Fibroblast of skin of abdomen (primary cell): ENCODE measurements at regions not wholly inside any gene's neighbourhood (a gene's known extent, or its start where the extent isn't known, plus 50 kb on each side); places are given as distances from the start of the nearest gene placed in this dataset.

Experiments used
- DNase-seq: peaks from one replicate; pipeline ENCODE4 v3.0.0-alpha.2; 2013

DNA sequence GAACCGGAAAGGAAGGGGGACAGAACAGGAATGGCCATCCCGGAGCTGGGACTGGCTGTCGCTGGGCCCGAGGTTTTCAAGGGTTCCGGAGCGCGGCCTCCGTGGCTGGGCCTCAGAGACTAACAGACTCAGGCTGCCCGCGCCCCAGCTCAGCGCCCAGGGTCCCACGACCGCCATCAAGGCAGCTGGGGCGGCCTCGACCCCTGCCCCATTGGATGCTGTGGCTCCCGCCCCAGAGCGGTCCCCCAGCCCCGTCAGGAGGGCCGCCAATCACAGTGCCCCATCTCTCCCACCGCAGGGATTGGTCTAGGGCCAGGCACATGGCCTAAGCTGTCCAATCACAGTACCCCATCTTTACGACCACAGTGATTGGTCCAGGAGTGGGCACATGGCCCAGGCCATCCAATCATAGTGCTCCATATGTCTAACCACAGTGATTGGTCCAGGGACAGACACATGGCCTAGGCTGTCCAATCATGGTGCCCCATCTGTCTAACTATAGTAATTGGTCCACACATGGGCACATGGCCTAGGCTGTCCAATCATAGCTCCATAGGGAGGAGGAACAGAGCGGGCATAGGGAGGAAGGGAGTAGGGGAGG, 105.3 kb upstream of the NKX1-1 start:
- DNase-seq, result no peak

DNA sequence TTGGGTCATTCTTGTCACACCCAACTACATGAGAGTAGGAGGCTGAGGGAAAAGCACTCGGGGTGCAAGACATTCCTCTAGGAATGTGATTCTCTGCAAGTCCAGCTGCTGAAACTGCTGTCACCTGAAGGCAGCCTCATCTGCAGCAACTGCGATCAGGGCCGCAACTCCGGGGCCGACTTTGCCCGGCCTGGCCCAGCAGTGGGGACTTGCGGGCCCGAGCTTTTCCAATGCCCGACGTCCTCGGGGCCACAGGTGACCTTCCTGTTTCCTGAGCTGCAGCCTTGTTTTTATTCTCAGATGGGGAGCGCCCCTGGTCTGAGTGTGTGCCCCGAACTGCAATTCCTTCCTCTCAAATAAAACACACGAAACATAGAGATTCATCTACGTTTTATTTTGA, 104.7 kb upstream of the NKX1-1 start:
- no peak for DNase-seq

DNA sequence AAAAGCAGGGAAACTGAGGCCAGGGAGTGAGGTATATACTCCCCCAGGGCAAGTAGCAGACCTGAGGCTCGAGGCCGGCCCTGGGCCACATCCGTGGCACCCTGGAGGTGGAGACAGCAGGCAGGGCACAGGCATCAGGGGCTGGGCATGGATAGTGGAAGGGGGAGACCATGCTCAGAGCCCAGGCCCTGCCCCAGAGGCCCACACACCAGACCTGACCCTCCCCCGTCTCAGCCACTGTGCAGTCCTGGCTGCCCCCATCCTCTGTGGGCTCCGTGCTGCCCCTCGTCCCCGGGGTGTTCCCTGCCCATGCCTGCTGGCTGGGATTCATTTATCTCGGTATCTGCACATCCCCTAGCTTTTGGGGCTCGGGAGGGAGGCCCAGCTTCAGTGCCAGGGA, 103.1 kb upstream of the NKX1-1 start:
- DNase-seq, result no peak

DNA sequence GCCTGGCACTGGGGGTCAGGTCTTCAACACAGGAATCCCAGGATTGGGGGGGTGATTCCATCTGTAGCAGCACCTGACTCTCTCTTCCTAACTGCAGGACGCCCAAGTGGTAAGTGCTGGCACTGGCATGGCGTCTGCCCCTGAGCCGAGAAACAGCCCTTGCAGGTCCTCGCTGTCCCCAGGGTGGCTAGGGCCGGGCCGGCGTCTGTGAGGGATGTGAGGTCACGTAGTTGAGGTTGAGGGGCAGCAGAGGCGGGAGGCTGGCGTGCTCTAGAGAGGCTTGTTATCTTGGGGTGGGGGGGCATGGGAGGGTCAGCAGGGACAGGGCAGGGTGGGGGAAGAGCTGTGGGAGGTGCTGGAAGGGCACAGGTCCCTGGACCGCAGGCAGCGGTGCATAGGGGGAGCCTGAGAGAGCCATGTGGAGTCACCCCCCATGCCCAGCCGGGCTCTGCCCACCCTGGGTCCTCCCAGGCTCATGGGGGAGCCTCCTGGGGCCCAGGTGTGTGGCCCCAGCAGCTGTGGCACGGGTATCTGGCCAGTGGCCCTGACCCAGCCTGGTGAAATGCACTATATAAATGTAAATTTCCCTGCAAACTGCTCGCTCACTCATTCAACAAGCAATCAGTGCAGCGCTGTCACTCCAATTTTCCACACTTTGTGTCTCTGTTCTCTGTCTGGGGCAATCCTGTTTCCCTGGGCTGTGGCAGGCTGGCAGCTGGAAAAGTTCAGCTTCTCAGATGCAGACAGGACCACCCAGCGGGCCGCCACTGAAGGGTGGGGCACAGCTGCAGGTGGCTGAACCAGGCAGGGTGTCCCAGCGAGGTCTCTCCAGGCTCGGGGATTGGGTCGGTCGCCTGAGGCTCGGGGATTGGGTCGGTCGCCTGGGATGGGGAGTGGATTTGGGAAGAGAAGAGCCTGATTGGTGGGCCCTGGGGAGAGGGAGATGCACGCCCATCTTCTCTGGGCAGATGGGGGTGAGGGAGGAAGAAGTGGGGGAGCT, 102.2 kb upstream of the NKX1-1 start:
- DNase-seq, result no peak

DNA sequence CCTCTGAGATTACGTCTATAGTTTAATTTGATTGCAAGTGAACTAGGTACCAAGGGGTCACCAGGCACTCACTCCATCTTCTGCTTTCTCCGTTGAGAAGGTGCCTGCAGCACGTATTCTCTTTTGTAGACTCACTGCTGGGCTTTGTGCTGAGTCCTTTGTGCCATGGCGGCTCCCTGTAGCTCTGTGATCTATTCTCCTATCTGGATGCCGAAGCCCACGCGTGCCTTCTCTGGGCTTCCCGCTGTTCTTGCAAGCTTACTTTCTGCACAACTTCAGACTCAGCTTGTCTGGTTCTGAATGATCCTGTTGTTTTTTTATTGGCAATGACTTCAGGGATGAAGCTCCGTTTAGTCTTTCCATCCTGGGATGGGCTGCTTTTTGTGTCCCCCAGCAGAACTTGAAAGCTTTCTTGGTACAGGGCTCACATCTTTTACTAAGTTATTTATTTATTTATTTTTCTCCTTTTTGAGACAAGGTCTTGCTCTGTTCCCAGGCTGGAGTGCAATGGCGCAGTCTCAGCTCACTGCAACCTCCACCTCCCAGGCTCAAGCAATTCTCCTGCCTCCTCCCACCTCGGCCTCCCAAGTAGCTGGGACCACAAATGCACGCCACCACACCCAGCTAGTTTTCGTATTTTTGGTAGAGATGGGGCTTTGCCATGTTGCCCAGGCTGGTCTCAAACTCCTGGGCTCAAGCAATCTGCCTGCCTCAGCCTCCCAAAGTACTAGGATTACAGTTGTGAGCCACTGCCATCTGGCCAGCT, 100.9 kb upstream of the NKX1-1 start:
- DNase-seq, result no peak

DNA sequence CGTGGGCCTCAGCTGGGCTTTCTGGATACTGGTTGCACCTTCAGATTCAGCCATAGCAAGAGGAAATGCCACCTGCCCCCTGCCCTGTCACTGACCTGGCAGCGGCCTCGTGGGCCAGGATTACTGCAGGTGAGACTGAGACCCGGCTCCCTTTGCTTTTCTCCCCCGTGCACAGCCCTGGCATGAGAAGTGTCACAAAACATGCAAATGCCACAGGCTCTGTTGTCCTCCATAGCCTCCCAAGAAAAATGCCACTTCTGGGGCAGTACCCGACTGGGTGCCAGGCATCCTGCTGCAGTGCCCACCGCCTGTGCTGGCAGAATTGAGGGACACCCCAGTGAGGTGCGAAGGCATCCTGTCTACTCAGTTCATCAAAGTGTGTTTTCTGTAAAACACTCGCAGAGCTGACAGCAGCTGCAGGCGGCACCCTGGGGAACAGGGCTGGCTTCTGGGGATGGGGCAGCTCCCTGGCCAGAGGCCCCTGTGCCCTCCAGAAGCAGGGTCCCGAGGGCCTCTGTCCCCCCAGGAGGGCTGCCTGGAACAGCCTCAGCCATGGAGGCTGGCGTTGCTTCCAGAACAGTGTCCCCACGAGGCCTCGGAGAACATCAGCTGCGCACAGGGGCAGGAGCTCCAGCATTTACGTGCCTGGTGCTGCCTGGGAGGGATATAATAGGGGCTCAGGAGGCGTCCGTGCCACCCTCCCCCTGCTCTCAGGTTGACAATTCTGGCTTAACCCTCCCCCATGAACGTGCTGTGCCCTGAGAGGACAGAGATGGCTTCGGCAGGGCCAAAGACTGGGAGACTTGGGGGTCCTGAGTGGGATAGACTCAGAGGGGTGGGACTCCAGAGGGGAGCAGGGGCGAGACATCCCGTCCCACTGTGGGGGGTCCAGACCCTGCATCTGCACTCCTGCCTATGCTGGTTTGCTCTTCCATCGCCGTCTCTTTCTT, 99.5 kb upstream of the NKX1-1 start:
- no peak for DNase-seq

DNA sequence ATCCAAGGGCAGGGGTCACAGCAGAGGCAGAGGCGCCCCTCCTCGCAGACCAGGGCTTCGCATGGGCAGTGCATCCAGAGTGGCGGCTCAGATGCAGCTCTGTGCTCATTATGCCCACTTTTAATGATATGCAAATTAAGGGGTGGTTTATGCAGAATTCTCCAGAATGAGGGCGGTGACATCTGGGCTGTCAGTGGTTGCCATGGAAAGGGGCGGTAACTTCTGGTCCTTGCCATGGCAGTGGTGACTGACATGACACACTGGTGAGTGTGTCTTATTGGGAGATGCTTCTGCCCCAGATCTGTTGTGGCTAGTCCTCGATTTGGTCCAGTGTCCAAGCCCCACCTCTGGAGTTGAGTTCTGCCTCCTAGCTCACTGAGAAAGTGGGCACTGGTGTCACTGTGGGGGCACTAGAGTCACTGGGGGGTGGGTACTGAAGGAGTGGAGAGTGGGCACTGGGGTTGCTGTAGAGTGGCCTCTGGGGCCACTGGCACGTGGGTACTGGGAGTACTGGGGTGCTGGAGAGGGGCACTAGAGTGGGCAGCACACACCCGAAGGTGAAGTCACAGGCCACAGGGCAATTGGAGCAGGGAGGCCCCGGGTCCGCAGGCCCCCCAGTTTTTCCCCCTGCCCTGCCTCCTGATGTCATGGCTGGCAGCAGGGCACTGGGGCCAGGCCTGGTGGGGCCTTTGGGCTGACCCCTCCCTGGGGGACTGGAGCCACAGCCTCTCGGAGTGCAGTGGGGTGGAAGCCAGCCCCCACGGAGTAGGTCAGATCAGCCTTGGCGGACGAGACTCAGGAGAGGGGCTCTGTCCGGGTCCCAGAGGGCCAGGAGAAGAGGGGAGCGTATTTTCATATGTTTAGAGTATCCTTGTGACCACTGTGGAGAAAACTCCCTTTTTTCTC, 98.6 kb upstream of the NKX1-1 start:
- no peak for DNase-seq

DNA sequence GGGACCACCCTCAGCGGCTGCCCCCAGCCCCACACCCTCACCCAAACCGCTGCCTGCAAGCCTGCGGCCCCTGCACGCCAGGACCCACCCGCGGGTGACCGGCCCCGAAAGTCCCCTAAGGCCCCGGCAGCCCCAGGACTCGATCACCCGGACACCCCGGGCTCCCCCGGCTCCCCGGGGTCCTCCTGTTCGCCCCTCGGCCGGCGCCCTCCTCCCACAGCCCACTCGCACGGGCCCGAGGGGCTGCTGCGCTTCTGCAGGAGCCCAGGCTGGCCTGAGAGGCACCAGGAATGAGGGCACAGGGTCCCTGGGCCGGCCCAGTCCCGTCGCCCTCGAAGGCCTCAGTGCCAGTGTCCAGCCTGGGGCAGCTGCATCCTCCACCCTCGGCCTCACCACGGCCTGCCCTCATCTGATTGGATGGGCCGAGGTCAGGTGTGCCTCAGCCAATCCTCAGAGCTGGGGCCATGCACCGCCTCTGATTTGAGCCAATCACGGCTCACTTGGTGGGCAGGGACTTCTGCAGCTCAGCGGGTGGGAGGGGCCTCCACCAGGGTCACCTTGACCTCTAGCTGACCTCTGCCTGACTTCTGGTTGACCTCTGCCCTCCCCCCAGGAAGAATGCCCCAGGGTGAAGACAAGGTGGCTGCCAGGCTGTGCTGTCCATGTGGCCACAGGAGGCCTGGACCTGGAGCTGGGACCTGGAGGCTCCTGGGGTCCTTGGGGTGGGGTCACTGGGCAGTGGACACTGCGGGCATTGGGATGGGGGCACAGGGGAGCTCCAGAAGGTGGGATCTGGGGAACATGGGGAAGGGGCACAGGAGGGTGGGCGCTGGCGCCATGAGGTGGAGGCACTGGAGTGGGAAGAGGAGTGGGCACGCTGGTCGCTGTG, 97.6 kb upstream of the NKX1-1 start:
- no peak for DNase-seq

DNA sequence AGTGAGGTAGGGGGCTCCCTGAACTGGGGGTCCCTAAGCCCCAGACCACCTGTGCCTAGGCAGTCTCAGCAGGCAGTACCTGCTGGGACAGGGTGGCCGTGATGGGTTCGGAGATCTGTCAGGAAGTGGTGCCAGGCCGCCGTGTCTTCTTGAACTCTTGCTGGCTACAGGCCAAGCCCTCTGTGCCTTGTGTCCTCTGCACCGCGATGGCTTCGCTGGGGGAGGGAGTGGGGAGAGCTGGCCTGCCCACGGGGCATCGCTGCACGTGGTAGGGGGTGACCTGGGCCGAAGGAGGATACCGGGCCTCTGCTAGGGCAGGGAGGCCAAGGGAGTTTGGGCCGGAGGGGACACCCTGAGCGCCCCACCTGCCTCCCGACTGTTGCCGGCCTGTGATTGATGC, 96.7 kb upstream of the NKX1-1 start:
- DNase-seq, result no peak

DNA sequence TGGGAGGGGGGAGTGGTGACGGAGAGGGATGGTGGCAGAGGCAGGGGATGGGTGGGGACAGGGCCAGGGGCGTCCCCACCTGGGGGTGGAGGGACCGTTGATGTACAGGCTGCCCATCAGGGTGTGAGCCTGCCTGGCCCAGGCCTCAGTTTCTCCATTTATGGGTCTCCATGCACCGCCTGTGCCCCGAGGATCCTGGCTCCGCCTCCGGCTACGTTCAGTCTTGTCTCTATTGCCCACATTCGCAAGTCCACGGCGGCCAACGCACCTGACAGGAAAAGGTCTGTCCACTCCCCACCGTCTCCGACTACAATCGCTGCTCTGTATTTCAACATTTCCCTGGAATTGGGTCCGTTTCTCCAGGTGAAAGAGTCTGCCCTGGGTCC, 96.3 kb upstream of the NKX1-1 start:
- DNase-seq, result no peak

DNA sequence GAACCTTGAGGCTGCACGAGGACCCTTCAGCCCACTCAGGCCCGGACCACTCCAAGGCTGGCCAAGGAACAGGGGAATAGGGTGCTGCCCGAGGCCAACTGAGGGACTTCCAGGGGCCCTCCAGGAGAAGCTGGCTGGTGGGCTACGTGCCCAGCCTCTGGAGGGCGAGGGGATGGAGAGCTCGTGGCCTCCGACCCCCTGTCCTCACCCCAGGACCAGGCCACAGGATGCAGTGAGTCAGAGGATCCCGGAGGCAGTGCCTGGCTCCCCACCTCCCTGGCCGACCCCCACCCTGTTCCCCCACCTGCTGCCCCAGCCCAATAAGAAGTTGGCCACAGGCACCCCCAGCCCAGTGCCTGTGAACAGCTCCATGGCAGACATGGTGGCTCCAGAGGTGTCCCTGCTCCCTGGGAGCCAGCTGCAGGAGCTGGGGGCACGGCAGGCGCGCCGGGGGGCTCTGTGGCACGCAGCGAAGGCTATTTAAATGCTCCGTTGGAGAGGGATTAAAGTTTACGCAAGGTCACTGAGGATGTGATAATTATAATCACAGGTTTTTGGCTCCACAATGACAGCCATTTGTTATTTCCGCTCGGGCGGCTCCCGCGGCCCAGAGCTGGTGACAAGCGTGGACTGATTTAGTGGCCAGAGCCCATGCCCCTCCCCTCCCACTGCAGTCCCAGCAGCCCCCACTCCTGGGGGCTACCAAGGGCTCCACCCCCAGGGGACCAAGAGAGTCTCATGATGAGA, 95.7 kb upstream of the NKX1-1 start:
- DNase-seq, result no peak

DNA sequence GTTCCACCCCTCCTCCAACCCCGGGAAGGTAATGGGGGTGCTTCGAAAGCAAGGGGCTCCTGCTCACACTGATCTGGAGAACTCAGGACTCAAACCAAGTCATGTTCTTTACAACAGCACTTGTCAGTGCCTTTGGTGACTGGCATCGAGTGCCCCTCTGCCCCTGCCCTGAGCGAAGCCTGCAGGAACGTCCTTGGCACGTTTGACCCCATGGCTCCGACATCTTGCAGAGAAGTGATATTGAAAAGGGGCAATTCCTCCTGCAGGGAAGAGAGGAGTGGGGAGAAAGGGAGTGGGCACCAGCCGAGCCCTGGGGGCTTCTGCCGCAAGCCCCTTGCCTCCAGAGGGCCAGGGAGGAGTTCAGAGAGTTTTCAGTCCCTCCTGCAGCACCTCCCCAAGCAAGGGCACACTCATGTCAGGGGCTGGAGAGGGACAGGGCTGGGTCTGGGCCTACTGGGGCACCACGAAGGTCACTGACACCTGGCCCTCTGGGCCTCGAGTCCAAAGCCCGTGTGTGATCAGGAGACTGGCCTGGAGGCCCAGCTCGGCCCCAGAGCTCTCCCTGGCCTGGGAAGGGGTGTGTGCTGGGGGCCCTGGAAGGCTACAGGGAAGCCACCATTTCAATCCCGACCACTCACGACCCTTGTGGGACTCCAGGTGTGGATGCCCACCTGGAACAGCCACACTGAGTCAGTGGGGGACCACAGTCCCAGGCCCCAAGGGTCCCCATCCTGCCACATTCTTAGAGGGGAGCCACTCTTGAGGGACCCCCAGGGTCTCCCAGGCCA, 94.9 kb upstream of the NKX1-1 start:
- DNase-seq, result no peak

DNA sequence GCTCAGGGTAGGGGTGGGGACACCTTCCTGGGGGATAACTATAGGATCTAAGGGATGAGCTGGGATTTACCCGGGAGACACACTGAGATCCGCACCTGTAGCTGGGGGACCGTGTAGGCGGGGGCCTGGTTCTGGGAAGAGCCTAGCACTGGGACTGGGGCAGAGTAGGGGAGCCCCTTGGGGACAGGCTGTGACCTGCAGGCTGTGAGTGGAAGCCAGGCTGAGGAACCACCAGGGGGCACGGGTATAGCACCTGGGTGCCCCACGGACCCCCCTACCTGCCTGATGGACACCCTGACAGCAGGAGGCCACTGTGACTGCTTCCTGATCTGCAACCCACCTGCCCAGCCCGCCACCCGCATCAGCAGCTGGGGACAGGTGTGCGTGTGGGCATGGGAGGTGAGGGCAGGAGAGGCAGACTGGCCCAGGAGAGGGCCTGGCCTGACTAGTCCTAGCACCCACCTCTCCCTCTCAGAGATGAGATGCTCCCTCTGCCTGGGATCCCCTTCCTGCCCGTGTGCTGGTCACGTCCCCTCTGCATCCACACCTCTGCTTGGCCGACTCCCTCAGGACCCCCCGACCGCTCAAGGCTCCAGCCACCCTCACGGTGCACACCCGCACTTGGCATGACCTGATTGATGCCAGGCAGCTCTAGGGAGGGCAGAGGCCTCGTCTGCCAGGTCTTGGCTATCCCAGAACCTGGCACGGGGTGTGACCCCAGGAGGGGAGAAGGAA, 94.2 kb upstream of the NKX1-1 start:
- DNase-seq, result no peak

DNA sequence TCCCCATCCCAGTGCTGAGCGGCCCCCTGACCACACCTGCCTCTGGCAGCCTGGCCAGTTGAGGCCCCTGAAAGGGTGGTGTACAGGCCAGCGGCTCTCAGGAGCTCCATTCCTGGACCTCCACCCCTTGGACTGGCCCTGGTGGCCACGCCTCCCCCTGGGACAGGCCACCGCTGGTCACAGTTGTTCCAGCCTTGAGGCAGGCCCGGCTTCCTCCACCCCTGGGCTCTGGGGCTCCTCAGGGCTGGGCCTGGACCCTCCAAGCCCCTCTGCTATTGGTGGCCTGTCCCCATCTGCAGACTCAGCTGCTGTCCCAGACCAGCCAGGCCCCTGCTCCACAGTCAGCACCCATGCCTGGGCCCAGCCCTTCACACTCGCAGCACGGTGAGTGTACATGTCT, 93.2 kb upstream of the NKX1-1 start:
- DNase-seq, result no peak

DNA sequence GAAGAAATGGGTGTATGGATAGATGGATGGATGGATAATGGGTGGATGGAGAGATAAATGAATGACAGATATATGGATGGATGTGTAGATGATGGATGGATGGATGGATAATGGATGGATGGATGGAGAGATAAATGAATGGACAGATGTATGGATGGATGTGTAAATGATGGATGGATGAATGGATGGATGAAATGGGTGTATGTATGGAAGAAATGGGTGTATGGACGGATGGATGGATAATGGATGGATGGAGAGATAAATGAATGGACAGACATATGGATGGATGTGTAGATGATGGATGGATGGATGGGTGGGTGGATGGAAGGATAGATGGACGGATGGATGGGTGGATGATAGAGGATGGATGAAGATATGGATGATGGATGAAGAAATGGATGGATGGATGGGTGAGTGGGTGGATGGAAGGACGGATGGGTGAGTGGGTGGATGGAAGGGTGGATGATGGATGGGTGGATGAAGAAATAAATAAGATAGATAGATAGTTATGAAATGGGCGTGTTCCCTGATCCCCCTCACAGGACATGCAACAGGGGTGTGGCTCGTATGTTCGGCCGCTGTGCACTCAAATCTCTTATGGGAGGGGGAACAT, 91.1 kb upstream of the NKX1-1 start:
- no peak for DNase-seq

DNA sequence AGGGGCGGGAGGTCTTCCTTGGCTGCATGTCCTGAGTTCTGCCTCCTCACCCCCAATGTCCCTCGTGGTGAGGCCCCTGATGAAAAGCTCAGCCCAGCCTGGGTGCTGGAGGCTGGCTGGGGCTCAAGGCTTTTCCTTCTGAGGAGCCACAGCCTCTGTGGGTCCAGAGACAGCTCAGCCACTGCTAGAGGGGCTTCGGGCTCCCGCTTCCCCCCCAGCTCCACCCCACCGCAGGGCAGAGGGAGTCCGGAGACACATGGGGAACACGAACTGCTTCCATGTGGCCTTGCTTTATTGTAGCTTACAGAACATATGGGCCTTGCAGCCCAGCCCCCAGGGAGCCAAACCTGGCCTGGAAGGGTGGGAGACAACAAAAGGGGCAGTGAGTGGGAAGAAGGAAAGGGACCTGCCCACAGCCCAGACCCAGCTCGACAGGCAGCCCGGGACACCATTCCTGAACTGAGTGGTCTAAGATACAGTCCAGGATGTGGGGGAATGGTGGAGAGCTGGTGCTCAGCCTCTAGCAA, 89.9 kb upstream of the NKX1-1 start:
- DNase-seq, result no peak
